ENCODE measurements at regions not wholly inside any gene's neighbourhood (a gene's known extent, or its start where the extent isn't known, plus 50 kb on each side); places are given as distances from the start of the nearest gene placed in this dataset.

DNA sequence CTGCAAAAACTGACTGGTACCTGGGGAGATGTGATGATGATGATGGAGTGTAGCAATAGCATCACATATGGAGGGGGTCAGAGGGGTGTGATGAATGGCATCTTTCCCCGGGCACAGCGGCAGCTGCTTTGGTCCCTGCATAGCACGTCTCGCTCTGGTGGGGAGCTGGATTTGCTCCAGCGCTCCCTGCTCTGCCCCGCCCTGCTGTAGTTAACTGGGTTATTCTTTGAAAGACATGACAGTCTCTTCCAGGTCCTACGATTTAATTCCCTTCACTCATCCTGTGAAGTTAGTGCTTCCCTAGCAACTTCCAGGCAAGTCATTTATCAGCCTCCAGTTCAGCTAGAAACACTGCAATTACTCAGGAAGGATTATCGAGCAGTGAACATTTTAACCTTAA lies 463.1 kb downstream of the TSN start:
- H3K27me3 ChIP-seq (ENCODE audit: control insufficient read depth in 2 of 2, insufficient read depth in 1 of 2, low read length in 1 of 2), result no peaks in the 10 kb centered on the region
- 92% methylated on average over 8 of the region's 8 CpGs for WGBS
- H3K4me3 ChIP-seq (ENCODE audit: low read length in 2 of 2), result no peak overlapping the region
- H3K36me3 ChIP-seq (ENCODE audit: control insufficient read depth in 2 of 2, insufficient read depth in 2 of 2, low read length in 1 of 2), result no peaks in the 10 kb centered on the region
- no peaks in the 10 kb centered on the region for H3K4me1 ChIP-seq (ENCODE audit: control insufficient read depth in 2 of 2, insufficient read depth in 2 of 2, low read length in 2 of 2)
- H3K9me3 ChIP-seq (ENCODE audit: control insufficient read depth in 2 of 2, insufficient read depth in 1 of 2, low read length in 1 of 2), result no peaks in the 10 kb centered on the region
- no peak for DNase-seq (ENCODE audit: low read depth in 6 of 9, low spot score in 9 of 9)
- H3K27ac ChIP-seq (ENCODE audit: low read depth in 1 of 2, low read length in 1 of 2), result no peak overlapping the region

DNA sequence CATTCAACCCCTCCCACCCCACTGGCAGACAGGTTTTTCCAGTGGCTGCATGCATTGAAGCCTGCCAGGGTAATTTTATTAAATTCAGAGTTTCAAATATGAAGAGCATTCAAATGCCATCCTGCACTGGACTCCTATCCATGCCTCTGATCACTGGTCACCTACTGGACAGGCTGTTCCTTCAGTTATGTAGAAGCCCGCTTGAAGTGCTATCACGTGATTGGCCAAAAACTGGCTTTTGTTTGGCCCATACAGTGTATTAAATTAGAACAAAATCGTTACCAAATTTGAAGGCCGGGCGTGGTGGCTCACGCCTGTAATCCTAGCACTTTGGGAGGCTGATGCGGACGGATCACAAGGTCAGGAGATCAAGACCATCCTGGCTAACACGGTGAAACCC lies 464.1 kb downstream of the TSN start:
- DNase-seq (ENCODE audit: low read depth in 6 of 9, low spot score in 9 of 9), result no peak
- Histone ChIP-seq H3K27ac (ENCODE audit: low read depth in 1 of 2, low read length in 1 of 2) (no peak overlapping the region), H3K9me3 (ENCODE audit: control insufficient read depth in 2 of 2, insufficient read depth in 1 of 2, low read length in 1 of 2) (no peaks in the 10 kb centered on the region), H3K4me1 (ENCODE audit: control insufficient read depth in 2 of 2, insufficient read depth in 2 of 2, low read length in 2 of 2) (no peaks in the 10 kb centered on the region), H3K27me3 (ENCODE audit: control insufficient read depth in 2 of 2, insufficient read depth in 1 of 2, low read length in 1 of 2) (no peaks in the 10 kb centered on the region), H3K36me3 (ENCODE audit: control insufficient read depth in 2 of 2, insufficient read depth in 2 of 2, low read length in 1 of 2) (no peaks in the 10 kb centered on the region), H3K4me3 (ENCODE audit: low read length in 2 of 2) (no peak overlapping the region)
- WGBS, result 97% methylated on average over 9 of the region's 9 CpGs

DNA sequence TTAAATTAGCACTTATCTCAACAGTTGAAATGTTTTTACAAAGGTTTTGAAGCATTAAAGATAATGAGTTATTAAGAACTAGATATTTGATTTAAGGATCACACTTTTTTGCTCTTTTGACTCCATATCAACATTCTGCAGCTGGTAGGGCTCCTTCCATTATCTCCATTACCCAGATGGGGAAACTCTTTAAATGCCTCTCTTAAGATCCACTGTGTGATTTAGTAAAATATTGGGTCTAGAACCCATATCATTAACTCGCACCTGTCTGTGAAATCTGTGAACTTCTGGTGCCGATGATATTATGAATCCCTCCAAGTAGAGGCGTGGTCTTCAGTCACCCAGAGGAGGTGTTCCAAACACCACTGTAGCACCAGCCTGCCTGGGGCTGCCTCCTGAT lies 466.2 kb downstream of the TSN start:
- Histone ChIP-seq H3K4me3 (ENCODE audit: low read length in 2 of 2) (no peak overlapping the region), H3K4me1 (ENCODE audit: control insufficient read depth in 2 of 2, insufficient read depth in 2 of 2, low read length in 2 of 2) (no peaks in the 10 kb centered on the region), H3K27me3 (ENCODE audit: control insufficient read depth in 2 of 2, insufficient read depth in 1 of 2, low read length in 1 of 2) (no peaks in the 10 kb centered on the region), H3K9me3 (ENCODE audit: control insufficient read depth in 2 of 2, insufficient read depth in 1 of 2, low read length in 1 of 2) (no peaks in the 10 kb centered on the region), H3K36me3 (ENCODE audit: control insufficient read depth in 2 of 2, insufficient read depth in 2 of 2, low read length in 1 of 2) (no peaks in the 10 kb centered on the region), H3K27ac (ENCODE audit: low read depth in 1 of 2, low read length in 1 of 2) (no peak overlapping the region)
- no peak for DNase-seq (ENCODE audit: low read depth in 6 of 9, low spot score in 9 of 9)
- WGBS, result 97% methylated on average over 3 of the region's 3 CpGs

DNA sequence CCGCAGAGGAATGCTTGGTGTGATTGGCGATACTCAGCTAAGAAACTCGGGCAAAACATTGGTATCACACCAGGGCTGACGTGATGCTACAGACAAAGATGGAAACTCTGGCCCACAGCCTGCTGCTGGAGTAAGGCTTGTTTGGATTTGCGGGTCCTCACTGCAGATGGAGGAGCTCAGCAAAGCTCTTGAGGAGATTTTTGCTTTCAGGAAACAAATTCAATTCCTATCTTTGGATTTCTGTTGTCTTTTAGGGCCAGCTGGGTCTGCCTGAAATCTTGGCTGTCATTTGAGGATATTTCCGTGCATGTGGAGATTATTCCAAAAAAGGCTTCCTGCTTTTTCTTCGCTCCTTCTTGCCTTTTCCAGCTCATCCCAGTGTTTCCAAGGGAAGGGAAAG lies 475.8 kb downstream of the TSN start:
- Histone ChIP-seq H3K9me3 (ENCODE audit: control insufficient read depth in 2 of 2, insufficient read depth in 1 of 2, low read length in 1 of 2) (no peaks in the 10 kb centered on the region), H3K4me1 (ENCODE audit: control insufficient read depth in 2 of 2, insufficient read depth in 2 of 2, low read length in 2 of 2) (no peaks in the 10 kb centered on the region), H3K27ac (ENCODE audit: low read depth in 1 of 2, low read length in 1 of 2) (no peak overlapping the region), H3K27me3 (ENCODE audit: control insufficient read depth in 2 of 2, insufficient read depth in 1 of 2, low read length in 1 of 2) (no peaks in the 10 kb centered on the region), H3K4me3 (ENCODE audit: low read length in 2 of 2) (no peak overlapping the region), H3K36me3 (ENCODE audit: control insufficient read depth in 2 of 2, insufficient read depth in 2 of 2, low read length in 1 of 2) (no peaks in the 10 kb centered on the region)
- DNase-seq (ENCODE audit: low read depth in 6 of 9, low spot score in 9 of 9), result no peak
- WGBS, result 97% methylated on average over 7 of the region's 7 CpGs

DNA sequence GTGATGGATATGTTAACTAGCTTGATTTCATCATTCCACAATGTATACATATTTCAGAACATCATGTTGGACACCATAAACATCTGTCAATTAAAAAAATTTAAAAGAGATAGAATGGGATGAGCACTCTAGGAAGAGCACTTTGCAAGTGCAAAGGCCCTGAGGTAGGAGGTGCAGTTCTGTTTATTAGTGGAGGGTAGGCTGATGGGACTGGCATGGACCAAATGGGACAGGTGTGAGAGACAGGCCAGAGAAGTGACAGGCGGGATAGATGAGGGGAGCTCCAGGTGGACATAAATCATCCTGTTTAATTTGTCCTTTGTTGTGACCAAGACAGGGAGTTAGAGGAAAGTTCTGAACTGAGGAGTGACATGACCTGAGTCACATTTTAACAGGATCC lies 477.9 kb downstream of the TSN start:
- WGBS, result 95% methylated on average over 1 of the region's 1 CpG
- Histone ChIP-seq H3K36me3 (ENCODE audit: control insufficient read depth in 2 of 2, insufficient read depth in 2 of 2, low read length in 1 of 2) (no peaks in the 10 kb centered on the region), H3K27ac (ENCODE audit: low read depth in 1 of 2, low read length in 1 of 2) (no peak overlapping the region), H3K4me3 (ENCODE audit: low read length in 2 of 2) (no peak overlapping the region), H3K4me1 (ENCODE audit: control insufficient read depth in 2 of 2, insufficient read depth in 2 of 2, low read length in 2 of 2) (no peaks in the 10 kb centered on the region), H3K27me3 (ENCODE audit: control insufficient read depth in 2 of 2, insufficient read depth in 1 of 2, low read length in 1 of 2) (no peaks in the 10 kb centered on the region), H3K9me3 (ENCODE audit: control insufficient read depth in 2 of 2, insufficient read depth in 1 of 2, low read length in 1 of 2) (no peaks in the 10 kb centered on the region)
- no peak for DNase-seq (ENCODE audit: low read depth in 6 of 9, low spot score in 9 of 9)

DNA sequence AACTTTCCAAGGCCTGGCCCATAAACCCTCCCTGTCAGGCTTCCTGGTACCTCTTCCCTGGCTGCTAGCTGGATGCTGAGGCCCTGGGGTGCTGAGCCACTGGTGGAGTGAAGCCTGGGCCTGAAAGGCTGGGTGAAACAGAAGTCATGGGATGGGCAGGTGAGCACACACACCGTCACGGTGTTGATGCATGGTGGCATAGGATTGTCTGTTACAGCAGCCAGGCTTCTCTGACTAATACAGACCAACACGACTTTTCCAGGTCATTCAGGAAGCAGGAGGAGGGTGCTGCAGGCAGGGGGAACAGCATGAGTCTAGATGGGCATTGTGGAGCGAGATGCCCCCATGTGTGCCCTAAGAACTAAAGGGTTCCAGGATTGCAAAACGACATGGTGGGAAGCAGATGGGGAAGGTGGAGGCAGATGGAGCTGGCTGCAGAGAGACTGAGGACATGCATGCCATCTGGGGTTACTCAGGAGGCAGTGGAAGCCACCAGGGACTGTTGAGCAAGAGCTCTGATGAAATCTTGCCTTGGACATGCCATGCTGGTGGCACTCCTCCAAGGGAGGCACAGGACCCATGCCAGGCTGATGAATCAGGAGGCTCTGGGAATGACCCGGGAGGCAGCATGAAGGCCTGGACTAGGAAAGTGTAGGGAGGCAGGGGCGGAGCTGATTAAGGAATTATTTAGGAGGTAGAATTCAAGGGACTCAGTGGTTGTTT lies 480.9 kb downstream of the TSN start:
- H3K4me1 ChIP-seq (ENCODE audit: control insufficient read depth in 2 of 2, insufficient read depth in 2 of 2, low read length in 2 of 2), result no peaks in the 10 kb centered on the region
- no peak for DNase-seq (ENCODE audit: low read depth in 6 of 9, low spot score in 9 of 9)
- H3K27ac ChIP-seq (ENCODE audit: low read depth in 1 of 2, low read length in 1 of 2), result no peak overlapping the region
- H3K36me3 ChIP-seq (ENCODE audit: control insufficient read depth in 2 of 2, insufficient read depth in 2 of 2, low read length in 1 of 2), result no peaks in the 10 kb centered on the region
- WGBS, result 93% methylated on average over 7 of the region's 7 CpGs
- H3K9me3 ChIP-seq (ENCODE audit: control insufficient read depth in 2 of 2, insufficient read depth in 1 of 2, low read length in 1 of 2), result no peaks in the 10 kb centered on the region
- no peaks in the 10 kb centered on the region for H3K27me3 ChIP-seq (ENCODE audit: control insufficient read depth in 2 of 2, insufficient read depth in 1 of 2, low read length in 1 of 2)
- H3K4me3 ChIP-seq (ENCODE audit: low read length in 2 of 2), result no peak overlapping the region

DNA sequence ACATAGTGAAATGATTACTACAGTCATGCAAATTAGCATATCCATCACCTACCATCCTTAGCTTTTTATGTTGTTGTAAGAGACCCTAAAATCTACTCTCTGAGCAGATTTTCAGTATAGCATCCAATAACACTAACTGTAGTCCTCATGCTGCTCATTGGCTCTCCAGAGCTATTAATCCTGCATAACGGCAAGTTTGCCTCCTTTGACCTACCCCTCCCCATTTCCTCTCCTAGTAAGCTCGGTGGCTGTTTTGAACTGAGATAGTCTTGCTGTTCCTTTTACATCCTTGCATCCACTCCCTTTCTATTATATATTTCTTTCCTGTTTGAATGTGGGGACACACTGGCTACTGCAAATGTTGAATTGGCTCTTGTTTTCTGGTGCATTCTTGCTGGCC lies 481.5 kb downstream of the TSN start:
- no peak for DNase-seq (ENCODE audit: low read depth in 6 of 9, low spot score in 9 of 9)
- Histone ChIP-seq H3K27ac (ENCODE audit: low read depth in 1 of 2, low read length in 1 of 2) (no peak overlapping the region), H3K4me3 (ENCODE audit: low read length in 2 of 2) (no peak overlapping the region), H3K9me3 (ENCODE audit: control insufficient read depth in 2 of 2, insufficient read depth in 1 of 2, low read length in 1 of 2) (no peaks in the 10 kb centered on the region), H3K36me3 (ENCODE audit: control insufficient read depth in 2 of 2, insufficient read depth in 2 of 2, low read length in 1 of 2) (no peaks in the 10 kb centered on the region), H3K4me1 (ENCODE audit: control insufficient read depth in 2 of 2, insufficient read depth in 2 of 2, low read length in 2 of 2) (no peaks in the 10 kb centered on the region), H3K27me3 (ENCODE audit: control insufficient read depth in 2 of 2, insufficient read depth in 1 of 2, low read length in 1 of 2) (no peaks in the 10 kb centered on the region)
- 69% methylated on average over 2 of the region's 2 CpGs for WGBS

DNA sequence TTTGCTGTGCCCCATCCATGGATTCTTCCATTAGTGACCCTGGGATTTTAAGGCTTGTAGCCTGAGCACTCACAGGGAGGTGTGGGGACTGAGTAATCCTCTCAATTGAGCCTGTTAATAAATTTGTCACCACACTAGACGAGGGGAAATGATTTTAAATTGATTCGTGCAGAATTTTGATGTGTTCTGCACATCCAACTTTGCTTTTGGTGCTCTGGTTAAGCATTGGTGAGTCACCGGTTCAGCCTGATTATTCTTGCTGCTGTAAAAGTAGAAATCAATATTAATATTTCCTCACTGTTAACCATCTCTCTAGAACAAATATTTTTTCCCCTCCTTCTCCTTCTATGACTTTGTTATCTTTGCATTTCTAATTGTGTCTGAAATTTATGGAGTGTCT lies 482.0 kb downstream of the TSN start:
- WGBS, result 88% methylated on average over 3 of the region's 3 CpGs
- Histone ChIP-seq H3K27ac (ENCODE audit: low read depth in 1 of 2, low read length in 1 of 2) (no peak overlapping the region), H3K27me3 (ENCODE audit: control insufficient read depth in 2 of 2, insufficient read depth in 1 of 2, low read length in 1 of 2) (no peaks in the 10 kb centered on the region), H3K9me3 (ENCODE audit: control insufficient read depth in 2 of 2, insufficient read depth in 1 of 2, low read length in 1 of 2) (no peaks in the 10 kb centered on the region), H3K4me3 (ENCODE audit: low read length in 2 of 2) (no peak overlapping the region), H3K4me1 (ENCODE audit: control insufficient read depth in 2 of 2, insufficient read depth in 2 of 2, low read length in 2 of 2) (no peaks in the 10 kb centered on the region), H3K36me3 (ENCODE audit: control insufficient read depth in 2 of 2, insufficient read depth in 2 of 2, low read length in 1 of 2) (no peaks in the 10 kb centered on the region)
- no peak for DNase-seq (ENCODE audit: low read depth in 6 of 9, low spot score in 9 of 9)

DNA sequence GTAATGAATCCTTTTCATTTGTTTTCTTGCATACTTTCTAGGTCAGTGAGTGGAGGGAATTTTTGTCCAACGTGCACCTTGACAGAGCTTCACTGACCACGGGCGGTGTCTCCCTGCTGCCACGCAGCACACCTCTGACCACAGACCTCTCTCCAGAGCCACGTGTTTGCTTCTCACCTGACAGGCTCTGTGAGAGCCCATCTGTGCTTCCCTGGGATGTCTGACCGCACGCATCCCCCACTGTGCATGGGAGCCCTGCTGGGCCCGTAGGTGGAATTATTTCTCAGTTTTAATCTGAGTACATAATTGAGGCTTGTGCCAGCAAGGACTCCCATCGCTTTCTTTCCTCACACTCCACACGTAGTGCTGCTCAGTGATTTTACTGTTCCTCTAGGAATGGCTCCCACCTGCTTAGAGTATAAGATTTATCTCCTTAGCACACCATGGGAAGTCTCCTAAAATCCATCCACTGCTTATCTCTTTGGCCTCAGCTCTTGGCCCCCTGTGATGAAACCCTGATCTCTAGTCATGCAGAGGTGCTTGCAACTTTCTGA lies 482.6 kb downstream of the TSN start:
- H3K27me3 ChIP-seq (ENCODE audit: control insufficient read depth in 2 of 2, insufficient read depth in 1 of 2, low read length in 1 of 2), result no peaks in the 10 kb centered on the region
- no peak overlapping the region for H3K4me3 ChIP-seq (ENCODE audit: low read length in 2 of 2)
- 93% methylated on average over 10 of the region's 10 CpGs for WGBS
- no peak for DNase-seq (ENCODE audit: low read depth in 6 of 9, low spot score in 9 of 9)
- no peaks in the 10 kb centered on the region for H3K9me3 ChIP-seq (ENCODE audit: control insufficient read depth in 2 of 2, insufficient read depth in 1 of 2, low read length in 1 of 2)
- H3K4me1 ChIP-seq (ENCODE audit: control insufficient read depth in 2 of 2, insufficient read depth in 2 of 2, low read length in 2 of 2), result no peaks in the 10 kb centered on the region
- no peaks in the 10 kb centered on the region for H3K36me3 ChIP-seq (ENCODE audit: control insufficient read depth in 2 of 2, insufficient read depth in 2 of 2, low read length in 1 of 2)
- H3K27ac ChIP-seq (ENCODE audit: low read depth in 1 of 2, low read length in 1 of 2), result no peak overlapping the region
